Stimulated activated CD8-positive, alpha-beta memory T cell treated with anti-CD3 and anti-CD28 coated beads, Interleukin-15, amount 100 ng/mL, for 48 hours (primary cell): ENCODE measurements at regions not wholly inside any gene's neighbourhood (a gene's known extent, or its start where the extent isn't known, plus 50 kb on each side); places are given as distances from the start of the nearest gene placed in this dataset.

Source experiments
- DNase-seq, 2 donors: peaks; one replicate each; pipeline ENCODE4 v3.0.0-alpha.2; 2020; ENCODE audit warnings: low read depth in 2 of 2

DNA sequence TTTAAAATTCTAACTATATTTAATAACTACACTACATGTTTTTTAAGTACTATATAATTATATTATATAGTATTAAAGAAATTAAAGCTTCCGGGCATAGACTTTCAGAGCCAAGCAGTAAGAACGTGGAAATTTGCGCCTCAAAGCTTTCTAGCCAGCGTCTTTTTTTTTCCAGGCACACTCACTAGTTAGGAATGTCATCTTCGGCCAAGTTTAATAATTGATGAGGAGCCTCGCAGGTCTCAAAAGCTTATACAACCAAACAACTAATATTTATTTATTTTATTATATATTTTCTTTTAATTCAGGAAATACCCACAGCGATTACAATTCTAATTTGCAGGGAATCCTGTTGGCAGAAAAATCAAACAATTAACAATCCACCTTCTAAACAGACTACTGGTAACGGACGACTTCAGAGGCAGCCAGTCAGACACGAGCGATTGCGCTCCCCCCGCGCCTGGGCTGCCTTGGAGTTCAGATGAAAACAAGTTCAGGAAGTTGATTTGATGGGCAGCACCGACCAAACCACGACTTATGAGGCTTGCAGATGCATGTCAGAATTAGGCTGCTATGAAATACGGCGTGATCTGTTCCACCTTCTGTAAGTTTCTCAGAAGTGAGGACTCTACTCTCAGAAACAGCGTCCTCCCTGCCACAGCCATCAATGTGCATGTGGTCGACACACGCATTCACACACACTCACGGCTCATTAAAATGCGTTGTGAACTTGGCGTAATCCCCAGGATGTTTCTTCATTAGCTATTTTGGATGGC is 431.8 kb upstream of the MGMT start:
- peak in 1 of 2 donors; percentile 24 for DNase-seq

- DNase-seq, result no peak
Observed at GRCh38 chr10:129038522-129038921, 428.5 kb upstream of the MGMT start.

- DNase-seq, result no peak
Observed at GRCh38 chr10:129039406-129040370, 427.4 kb upstream of the MGMT start.

DNA sequence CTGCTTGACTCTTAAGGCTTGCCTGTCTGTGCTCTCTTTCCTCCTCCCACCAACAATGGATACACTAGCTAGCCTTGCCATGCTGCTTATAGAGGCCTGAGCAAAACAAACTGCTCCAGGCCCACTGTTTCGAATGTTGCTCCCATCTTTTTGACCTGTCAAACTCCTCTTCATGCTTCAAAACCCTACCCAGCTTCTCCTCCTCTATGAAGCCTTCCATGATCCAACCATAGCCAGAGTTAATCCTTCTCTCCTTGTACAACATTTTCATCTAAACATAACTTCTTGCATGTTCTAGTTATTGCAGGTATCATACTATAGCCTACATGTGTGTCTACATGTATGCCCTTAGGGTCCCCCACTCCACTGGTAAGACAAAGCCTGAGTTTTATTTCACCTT is 426.7 kb upstream of the MGMT start:
- DNase-seq, result no peak

- no peak for DNase-seq
Observed at GRCh38 chr10:129041916-129042315, 425.1 kb upstream of the MGMT start.

DNA sequence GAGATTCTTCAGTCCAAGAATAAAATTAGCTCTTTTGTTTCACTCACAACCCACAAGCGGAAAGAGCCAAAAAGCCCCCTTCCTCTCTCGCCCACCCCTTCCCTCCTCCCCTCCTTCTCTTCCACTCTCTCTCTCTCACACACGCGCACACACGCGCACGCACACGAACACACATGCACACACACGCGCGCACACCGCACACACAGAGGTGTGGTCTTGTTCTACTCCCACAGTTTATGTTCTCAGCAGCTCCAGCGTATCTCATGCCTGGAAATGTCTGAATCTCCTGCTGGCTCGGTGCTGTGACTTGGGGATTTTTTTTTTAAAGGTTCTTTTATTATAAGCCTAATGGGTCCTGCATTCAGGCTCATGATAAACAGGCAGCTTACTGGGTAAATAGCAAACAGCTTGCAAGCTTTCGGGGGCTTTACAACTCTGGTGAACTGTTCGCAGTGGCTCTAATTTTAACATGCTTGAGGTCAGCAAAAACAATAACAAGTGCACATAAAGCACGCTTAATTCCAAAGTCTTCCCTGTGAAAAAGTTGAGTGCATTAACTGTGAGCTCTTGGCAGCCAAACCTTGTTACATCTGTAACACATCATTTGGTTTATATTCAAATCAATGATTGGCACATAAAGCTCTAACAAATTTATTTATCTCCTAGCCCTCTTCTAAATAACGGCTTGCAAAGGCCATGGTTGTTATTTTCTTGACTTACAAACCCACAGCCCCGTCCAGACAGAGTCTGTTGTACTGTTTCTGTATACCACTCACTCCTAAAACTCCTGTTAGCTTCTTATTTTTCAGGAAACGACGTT is 424.1 kb upstream of the MGMT start:
- no peak for DNase-seq

DNA sequence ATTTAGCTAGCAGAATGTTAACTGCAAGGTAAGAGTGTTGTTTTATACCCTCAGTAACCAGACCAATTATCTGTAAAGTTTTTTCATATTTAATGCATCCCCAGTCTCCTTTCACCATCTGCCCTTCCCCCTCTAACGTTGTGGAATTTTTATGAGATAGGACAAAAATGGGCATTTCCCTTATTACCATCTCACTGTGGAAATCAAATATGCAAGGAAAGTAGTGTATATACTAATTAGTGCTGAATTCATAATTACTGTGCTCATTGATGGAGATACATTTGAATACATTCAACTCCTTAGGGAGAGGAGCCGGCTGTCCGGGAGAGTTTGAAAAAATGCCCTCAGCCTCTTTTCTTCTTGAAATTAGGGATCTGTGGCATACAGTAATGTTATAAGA is 423.4 kb upstream of the MGMT start:
- DNase-seq, result no peak

DNA sequence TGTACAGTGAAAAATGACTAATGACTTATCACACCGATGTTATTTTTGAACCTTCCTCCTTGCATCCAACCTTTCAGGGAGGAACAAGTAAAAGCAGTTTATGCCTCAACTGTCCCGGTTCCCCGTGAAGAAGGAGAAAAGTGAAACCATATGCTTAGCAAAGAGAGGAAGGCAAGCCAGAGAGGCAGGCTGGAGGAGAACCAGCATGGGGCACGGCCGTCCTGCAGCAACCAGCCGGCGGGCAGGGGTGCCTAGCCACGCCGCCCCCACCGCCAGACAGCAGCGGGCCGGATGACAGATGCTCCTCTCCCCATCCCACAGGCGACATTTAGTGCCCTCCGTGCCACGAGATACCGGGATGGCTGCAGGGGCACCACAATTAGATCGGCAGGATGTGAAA is 421.4 kb upstream of the MGMT start:
- DNase-seq, result no peak

GRCh38 chr10:129046065-129046681 is 420.9 kb upstream of the MGMT start:
- no peak for DNase-seq

DNA sequence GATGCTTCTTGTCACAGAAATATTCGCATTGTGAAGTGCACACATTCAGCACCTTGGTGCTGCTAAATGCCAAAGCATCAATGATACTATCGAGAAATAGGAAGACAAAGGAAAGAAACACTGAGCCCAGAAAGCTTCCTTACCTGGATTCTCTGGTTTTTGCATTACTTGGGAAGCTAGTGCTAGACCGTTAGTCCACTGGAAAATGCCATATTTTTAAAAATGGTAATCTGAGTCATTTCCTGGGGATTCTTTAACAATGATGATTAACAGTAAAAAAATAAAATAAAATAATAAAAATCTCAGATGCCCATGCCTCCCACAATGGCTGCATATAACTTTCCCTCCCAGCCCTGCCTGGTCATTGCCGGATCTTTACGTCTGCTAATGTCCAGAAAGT is 420.1 kb upstream of the MGMT start:
- DNase-seq, result no peak

GRCh38 chr10:129047600-129047999 is 419.4 kb upstream of the MGMT start:
- DNase-seq, result no peak

DNA sequence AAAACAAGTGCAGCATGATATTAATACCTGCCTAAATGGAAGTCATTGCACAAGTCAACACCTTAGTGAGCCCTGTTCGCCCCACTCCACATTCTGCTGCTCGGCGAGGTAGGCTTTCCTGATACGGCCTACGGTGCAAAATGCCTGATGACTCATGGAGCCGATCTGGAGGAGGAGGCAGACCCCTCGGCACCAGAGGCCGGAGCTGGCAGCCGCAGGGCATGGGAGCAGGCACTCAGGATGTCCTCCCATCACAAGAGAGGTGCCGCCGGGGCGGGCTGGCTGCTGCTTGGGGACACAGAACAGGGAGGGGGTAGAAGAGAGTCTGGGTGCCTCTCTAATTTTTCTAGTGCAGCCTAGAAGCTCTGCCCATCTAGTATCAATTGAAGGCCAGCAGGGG is 418.5 kb upstream of the MGMT start:
- DNase-seq, result no peak

GRCh38 chr10:129049501-129049900 is 417.5 kb upstream of the MGMT start:
- no peak for DNase-seq

GRCh38 chr10:129055225-129055624 is 411.8 kb upstream of the MGMT start:
- DNase-seq, result no peak

GRCh38 chr10:129055986-129056385 is 411.1 kb upstream of the MGMT start:
- no peak for DNase-seq

DNA sequence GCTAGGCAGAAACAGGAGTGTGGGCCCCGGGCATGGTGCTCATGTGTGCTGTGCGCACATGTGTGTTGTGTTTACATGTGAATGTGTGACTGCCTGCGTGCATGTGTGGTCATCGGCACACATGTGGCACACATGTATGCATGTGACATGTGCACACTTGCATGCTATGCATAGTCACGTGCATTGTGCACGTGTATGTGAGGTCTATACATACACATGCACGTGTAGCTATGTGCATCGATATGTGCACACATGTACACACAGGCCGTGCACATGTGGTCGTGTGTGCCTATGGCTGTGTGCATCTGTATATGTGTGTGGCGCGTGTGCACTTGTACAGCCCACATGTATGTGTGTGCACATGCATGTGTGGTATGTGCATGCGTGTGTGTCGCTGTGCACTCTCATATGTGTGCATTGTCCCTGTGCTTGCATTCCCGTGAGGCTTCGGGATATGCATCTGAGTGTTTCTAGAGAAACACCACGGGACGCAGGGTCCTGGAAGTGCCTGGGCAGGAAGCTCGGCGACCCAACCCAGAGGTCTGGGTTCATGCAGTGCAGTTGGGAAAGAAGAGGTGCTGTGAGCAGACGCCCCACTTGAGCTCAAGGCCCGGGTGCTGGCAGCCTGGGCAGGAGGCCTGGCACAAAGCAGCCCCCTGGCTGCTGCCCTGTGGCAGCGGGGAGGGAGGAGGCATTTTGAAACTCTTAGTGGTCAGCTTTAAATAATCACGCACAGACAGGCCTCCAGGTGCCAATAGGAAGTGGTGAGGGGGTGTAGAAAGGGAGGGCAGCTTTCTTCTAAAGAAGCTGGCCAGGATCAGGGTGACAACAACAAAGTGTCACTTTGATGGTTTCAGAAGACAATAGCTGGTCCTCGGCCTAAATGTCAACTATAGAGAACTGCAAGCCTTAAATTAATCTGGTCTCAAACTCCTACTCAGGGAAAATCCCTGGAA is 410.0 kb upstream of the MGMT start:
- DNase-seq, result no peak

DNA sequence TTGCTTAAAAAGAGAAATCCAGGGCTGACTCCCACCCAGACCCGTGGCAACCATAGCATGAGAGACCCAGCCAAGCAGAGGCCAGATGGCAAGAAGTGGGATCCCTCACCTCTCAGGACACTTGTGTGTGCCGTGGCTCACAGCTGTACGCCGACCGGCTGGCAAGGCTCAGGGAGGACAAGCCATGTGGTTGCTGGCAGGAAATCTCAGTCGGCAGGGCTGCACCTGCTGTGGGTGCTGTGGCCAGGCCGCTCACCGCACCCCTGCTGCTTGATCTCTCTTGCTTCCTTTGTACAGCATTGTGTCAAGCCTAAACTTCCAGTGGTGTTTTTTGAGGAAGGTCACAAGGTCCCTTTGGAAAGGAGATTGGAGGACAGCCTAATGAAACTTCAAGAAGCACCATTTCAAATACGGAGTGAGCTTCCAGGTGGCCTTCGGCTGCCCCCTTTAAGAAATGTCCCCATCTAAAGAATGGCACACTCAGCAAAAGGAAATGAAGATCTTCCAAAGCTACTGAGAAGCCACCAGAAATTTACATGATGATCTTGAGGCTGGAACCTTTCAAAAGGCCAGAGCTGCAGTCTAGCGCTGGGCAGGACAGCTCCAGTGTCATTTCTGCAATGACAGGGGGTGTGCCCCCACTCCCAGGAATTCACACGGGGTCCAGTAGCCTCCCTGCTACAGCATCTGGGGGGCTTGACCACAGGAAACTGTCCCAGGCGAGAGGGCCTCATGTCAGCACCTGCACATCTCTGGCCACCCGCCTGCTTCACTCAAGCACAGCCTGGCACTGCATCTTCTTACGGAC is 409.0 kb upstream of the MGMT start:
- DNase-seq, result peak; percentile 12 to 20

GRCh38 chr10:129058664-129059155 is 408.3 kb upstream of the MGMT start:
- DNase-seq, result no peak

DNA sequence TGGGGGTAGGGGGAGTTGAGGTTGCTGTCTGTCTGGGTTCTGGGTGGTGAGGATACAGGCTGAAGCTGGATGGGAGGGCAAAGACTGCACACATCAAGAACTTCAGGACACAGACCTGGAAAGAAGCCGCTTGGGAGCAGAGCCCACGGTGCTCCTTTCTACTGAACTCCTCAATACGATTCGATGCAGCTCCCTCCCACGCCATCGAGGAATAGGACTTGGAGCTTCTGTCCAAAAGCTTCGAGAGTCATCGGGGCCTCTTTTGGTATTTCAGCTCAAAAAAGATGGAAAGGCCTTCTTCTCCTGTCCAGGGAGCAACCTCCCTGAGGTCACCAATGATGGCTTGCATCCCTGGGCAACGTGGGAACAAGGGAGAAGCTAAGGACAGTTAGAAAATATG is 407.1 kb upstream of the MGMT start:
- no peak for DNase-seq
